MCF 10A (cell line): ENCODE measurements at regions not wholly inside any gene's neighbourhood (a gene's known extent, or its start where the extent isn't known, plus 50 kb on each side); places are given as distances from the start of the nearest gene placed in this dataset.

Experiments
- BruUV-seq: library from RNA; stranded (reverse); fragments of 400-500 nt; replicated peaks from 2 replicates; lab custom pipeline; 2021; lab: Mats Ljungman, UMichigan
- CTCF ChIA-PET: fragments of 300-600 bp; sonication (Branson Sonifier 250); formaldehyde crosslinking; extraction: SDS; loops from one replicate; lab custom pipeline; 2021; ENCODE audit warnings: antibody characterized with exemption, inconsistent platforms; lab: Yijun Ruan, JAX
- POLR2A ChIA-PET: fragments of 300-600, 350-650 bp; sonication (Branson Sonifier 250); formaldehyde crosslinking; extraction: SDS; loops from one replicate; lab custom pipeline; 2020; ENCODE audit warnings: antibody characterized with exemption, inconsistent platforms; lab: Yijun Ruan, JAX
- DNase-seq: peaks from one replicate; pipeline ENCODE4 v3.0.0-alpha.2; 2018; ENCODE audit not compliant: unreplicated experiment
- H3K27ac Mint-ChIP-seq: one replicate; pipeline ENCODE4 v1.8.0; 2022; ENCODE audit warnings: mild to moderate bottlenecking, low read depth, mixed read lengths; ENCODE audit not compliant: unreplicated experiment
- H3K27me3 Mint-ChIP-seq: one replicate; pipeline ENCODE4 v1.8.0; 2022; ENCODE audit warnings: mixed read lengths; ENCODE audit not compliant: insufficient read depth, unreplicated experiment
- H3K36me3 Mint-ChIP-seq: one replicate; pipeline ENCODE4 v1.8.0; 2022; ENCODE audit warnings: mild to moderate bottlenecking, moderate library complexity, mixed read lengths; ENCODE audit not compliant: insufficient read depth, unreplicated experiment
- H3K4me1 Mint-ChIP-seq: one replicate; pipeline ENCODE4 v1.8.0; 2022; ENCODE audit warnings: mixed read lengths; ENCODE audit not compliant: insufficient read depth, unreplicated experiment
- H3K4me3 Mint-ChIP-seq: one replicate; pipeline ENCODE4 v1.8.0; 2022; ENCODE audit warnings: mild to moderate bottlenecking, moderate library complexity, mixed read lengths; ENCODE audit not compliant: unreplicated experiment
- H3K9me3 Mint-ChIP-seq: one replicate; pipeline ENCODE4 v1.8.0; 2022; ENCODE audit warnings: mixed read lengths; ENCODE audit not compliant: unreplicated experiment
- intact Hi-C: fragments of 100-400 bp; cut with micrococcal nuclease; formaldehyde crosslinking; loops from 2 replicates; pipeline ENCODE4 v1.14.1; 2022
- TF ChIP-seq, protein P1 (sequence below): fragments of 200-600 bp; IDR thresholded peaks from one replicate; pipeline ENCODE4 v1.8.0; 2022; ENCODE audit warnings: antibody characterized with exemption, mild to moderate bottlenecking; ENCODE audit not compliant: unreplicated experiment

DNA sequence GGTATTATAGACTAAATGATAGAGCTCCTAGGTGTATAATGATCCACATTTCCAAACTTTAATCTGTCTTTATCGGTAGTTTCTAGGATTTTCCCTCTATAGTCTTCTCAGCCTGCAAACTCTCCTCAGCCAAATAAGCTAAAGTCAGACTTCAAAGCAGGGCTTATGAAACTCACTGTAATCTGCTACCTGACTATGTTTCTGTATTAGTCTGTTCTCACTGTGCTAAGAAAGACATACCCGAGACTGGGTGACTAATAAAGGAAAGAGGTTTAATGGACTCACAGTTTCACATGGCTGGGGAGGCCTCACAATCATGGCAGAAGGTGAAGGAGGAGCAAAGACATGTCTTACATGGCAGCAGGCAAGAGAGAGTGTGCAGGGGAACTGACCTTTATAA, 928.7 kb upstream of the ADGRB3 start:
- Mint-ChIP-seq H3K9me3 (peaks cover 21% of the 10 kb centered on the region), H3K36me3 (no peaks in the 10 kb centered on the region), H3K27me3 (no peaks in the 10 kb centered on the region), H3K4me1 (no peaks in the 10 kb centered on the region), H3K27ac (peak overlapping the region; percentile 51), H3K4me3 (no peak overlapping the region)
- CTCF ChIA-PET = no interaction called here
- TF ChIP-seq, protein P1, sequence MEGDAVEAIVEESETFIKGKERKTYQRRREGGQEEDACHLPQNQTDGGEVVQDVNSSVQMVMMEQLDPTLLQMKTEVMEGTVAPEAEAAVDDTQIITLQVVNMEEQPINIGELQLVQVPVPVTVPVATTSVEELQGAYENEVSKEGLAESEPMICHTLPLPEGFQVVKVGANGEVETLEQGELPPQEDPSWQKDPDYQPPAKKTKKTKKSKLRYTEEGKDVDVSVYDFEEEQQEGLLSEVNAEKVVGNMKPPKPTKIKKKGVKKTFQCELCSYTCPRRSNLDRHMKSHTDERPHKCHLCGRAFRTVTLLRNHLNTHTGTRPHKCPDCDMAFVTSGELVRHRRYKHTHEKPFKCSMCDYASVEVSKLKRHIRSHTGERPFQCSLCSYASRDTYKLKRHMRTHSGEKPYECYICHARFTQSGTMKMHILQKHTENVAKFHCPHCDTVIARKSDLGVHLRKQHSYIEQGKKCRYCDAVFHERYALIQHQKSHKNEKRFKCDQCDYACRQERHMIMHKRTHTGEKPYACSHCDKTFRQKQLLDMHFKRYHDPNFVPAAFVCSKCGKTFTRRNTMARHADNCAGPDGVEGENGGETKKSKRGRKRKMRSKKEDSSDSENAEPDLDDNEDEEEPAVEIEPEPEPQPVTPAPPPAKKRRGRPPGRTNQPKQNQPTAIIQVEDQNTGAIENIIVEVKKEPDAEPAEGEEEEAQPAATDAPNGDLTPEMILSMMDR = no peak
- no TSS peak for BruUV-seq
- no peak for DNase-seq
- intact Hi-C loops = no loop called here
- POLR2A ChIA-PET = no interaction called here

DNA sequence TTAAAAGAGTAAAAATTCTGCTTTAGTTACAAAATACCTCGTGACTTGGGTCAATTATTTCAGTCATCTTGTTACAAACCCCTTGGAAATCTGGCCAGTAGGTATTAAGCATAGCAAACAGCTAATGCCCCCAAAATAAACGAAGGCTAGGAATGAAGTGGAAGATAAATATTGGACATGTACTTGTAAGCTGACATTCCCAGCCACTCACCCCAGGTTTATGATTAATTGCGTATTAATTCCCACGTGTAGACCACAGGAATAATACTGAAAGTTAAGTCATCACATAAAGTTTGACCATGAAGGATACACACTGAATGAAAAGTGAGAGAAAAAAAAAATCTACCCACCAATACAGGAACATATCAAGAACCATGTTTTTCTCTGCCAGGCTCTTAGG, 936.5 kb upstream of the ADGRB3 start:
- no peak for DNase-seq
- BruUV-seq = no TSS peak
- Mint-ChIP-seq H3K4me3 (no peak overlapping the region), H3K27ac (no peak overlapping the region), H3K4me1 (no peaks in the 10 kb centered on the region), H3K9me3 (peaks cover 7% of the 10 kb centered on the region), H3K27me3 (no peaks in the 10 kb centered on the region), H3K36me3 (no peaks in the 10 kb centered on the region)
- ChIA-PET POLR2A (no interaction called here), CTCF (no interaction called here)
- intact Hi-C loops = no loop called here
- TF ChIP-seq, protein P1 = no peak

DNA sequence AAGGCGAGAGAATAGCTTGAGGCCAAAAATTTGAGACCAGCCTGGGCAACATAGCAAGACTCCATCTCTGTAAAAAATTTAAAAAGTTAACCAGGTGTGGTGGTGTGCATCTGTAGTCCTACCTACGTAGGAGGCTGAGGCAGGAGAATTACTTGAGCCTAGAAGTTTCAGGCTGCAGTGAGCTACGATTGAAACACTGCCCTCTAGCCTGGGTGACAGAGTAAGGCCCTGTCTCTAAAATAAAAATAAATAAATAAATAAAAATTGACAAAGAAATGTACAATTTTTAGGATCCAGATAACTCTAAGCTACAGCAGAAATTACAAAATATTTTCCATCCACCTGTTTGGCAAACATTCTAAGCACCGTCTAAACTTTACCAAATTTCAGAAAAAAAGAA, 941.0 kb upstream of the ADGRB3 start:
- intact Hi-C loops = no loop called here
- Mint-ChIP-seq H3K4me3 (no peak overlapping the region), H3K36me3 (no peaks in the 10 kb centered on the region), H3K9me3 (peaks cover 7% of the 10 kb centered on the region), H3K27ac (no peak overlapping the region), H3K4me1 (no peaks in the 10 kb centered on the region), H3K27me3 (no peaks in the 10 kb centered on the region)
- TF ChIP-seq, protein P1 = no peak
- ChIA-PET CTCF (no interaction called here), POLR2A (no interaction called here)
- BruUV-seq = no TSS peak
- no peak for DNase-seq

DNA sequence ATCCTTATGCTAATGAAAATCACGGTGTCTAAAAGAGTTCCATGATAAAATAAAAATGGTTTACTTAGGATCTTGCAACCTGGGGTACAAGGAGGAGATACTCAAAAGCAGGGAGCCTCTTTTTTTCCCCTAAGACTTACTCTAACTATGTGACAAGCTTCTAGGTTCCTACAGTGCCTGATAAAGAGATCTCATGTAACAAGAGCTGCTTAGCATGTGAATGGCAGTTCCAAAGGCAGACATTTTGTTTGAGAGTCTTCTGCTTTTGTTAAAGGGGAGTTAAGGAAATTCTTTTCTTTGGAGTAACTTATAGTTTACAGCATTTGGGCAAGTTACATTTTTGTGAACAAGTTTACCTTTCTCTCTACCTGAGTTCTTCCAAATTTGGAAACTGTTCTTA, 945.8 kb upstream of the ADGRB3 start:
- BruUV-seq = no TSS peak
- no peaks in the 10 kb centered on the region for H3K4me1 Mint-ChIP-seq
- CTCF ChIA-PET = no interaction called here

More for the DNA sequence above, 945.8 kb upstream of the ADGRB3 start:
- POLR2A ChIA-PET = no interaction called here
- no peaks in the 10 kb centered on the region for H3K27me3 Mint-ChIP-seq
- intact Hi-C loops = no loop called here
- no peaks in the 10 kb centered on the region for H3K36me3 Mint-ChIP-seq
- no peaks in the 10 kb centered on the region for H3K9me3 Mint-ChIP-seq
- TF ChIP-seq, protein P1 = no peak
- H3K4me3 Mint-ChIP-seq = no peak overlapping the region
- no peak for DNase-seq
- H3K27ac Mint-ChIP-seq = no peak overlapping the region
